WTC11 (cell line): ENCODE measurements at regions not wholly inside any gene's neighbourhood (a gene's known extent, or its start where the extent isn't known, plus 50 kb on each side); places are given as distances from the start of the nearest gene placed in this dataset.

Source experiments
- ATF1 ChIP-seq: sonication (generic); formaldehyde crosslinking; IDR thresholded peaks from 2 replicates; pipeline ENCODE4 v1.8.1; 2023; ENCODE audit warnings: mild to moderate bottlenecking, moderate library complexity, missing genetic modification reagents
- CTCF ChIP-seq: fragments of 200-600 bp; IDR thresholded peaks from 2 replicates; pipeline ENCODE4 v1.8.0; 2022; ENCODE audit warnings: antibody characterized with exemption
- FOXK1 ChIP-seq: sonication (generic); formaldehyde crosslinking; IDR thresholded peaks from 2 replicates; pipeline ENCODE4 v1.8.0; 2022; ENCODE audit warnings: mild to moderate bottlenecking, moderate library complexity, missing genetic modification reagents
- MXD4 ChIP-seq: fragments of 250-450 bp; sonication (Bioruptor Pico); IDR thresholded peaks from 2 replicates; pipeline ENCODE4 v1.8.0; 2021; ENCODE audit warnings: mild to moderate bottlenecking, moderate library complexity, borderline replicate concordance
- SMAD3 ChIP-seq: sonication (generic); formaldehyde crosslinking; IDR thresholded peaks from 2 replicates; pipeline ENCODE4 v1.8.0; 2022; ENCODE audit warnings: missing genetic modification reagents, mild to moderate bottlenecking, borderline replicate concordance
- USF2 ChIP-seq: sonication (generic); formaldehyde crosslinking; IDR thresholded peaks from 2 replicates; pipeline ENCODE4 v1.8.1; 2023; ENCODE audit warnings: mild to moderate bottlenecking, missing genetic modification reagents, moderate library complexity
- ZNF317 ChIP-seq: sonication (generic); formaldehyde crosslinking; IDR thresholded peaks from 2 replicates; pipeline ENCODE4 v1.8.1; 2023; ENCODE audit warnings: low read depth, mild to moderate bottlenecking, moderate library complexity, missing genetic modification reagents, borderline replicate concordance
- ZNF671 ChIP-seq: fragments of 250-450 bp; sonication (Bioruptor Pico); IDR thresholded peaks from 2 replicates; pipeline ENCODE4 v1.8.0; 2021; ENCODE audit warnings: mild to moderate bottlenecking
- TF ChIP-seq, protein P1 (sequence below): sonication (generic); formaldehyde crosslinking; IDR thresholded peaks from 2 replicates; pipeline ENCODE4 v1.8.1; 2023; ENCODE audit warnings: mild to moderate bottlenecking, moderate library complexity, missing genetic modification reagents
- TF ChIP-seq, protein P2 (sequence below): sonication (generic); formaldehyde crosslinking; IDR thresholded peaks from 2 replicates; pipeline ENCODE4 v1.8.0; 2023; ENCODE audit warnings: mild to moderate bottlenecking, missing genetic modification reagents

DNA sequence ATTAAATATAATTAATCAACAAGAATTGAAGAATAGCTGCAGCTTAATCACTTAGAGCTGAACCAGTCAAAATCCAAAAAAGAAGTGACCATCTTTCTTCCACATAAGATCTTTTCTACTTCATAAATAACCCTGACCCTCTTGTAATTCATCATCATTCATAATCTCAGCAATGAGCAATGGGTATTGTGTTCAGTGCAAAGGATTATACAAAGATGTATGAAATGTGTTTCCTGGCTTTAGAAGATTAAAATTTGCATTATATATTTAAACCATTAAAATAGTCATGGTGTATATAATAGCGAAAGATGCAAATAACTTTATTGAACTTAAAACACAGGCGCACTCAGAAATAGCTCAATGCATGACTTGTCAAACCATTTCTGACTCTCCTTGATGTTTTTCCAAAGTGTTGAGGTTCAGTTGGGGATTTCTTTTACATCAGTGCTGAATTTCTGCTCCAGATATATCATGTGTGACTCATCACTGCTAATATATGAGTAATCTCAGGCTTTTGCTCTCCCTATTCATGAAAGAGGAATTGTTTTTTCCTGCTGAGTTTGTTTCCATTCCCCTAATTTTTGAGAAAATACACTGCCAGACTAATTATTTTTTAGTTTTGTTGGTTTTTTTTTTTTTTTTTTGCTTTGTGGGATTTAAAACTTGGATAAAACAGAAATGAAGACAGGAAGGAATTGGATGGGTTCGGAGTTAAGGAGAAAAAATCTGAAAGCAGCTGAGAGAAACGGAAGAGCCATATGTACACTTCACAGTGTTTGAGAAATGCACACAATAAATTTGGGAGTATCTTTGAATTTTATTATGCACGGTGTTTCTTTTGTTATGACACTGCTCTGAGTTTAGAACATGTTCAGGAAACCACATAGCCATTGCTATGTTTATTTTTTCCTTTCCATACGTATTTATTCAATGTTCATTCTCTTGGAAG is 290.1 kb upstream of the PCDH7 start:
- no peak for TF ChIP-seq ZNF317 (CRISPR knock-in tag)
- TF ChIP-seq CTCF: no peak
- TF ChIP-seq ATF1 (CRISPR knock-in tag): no peak
- TF ChIP-seq ZNF671: no peak
- TF ChIP-seq, protein P1, sequence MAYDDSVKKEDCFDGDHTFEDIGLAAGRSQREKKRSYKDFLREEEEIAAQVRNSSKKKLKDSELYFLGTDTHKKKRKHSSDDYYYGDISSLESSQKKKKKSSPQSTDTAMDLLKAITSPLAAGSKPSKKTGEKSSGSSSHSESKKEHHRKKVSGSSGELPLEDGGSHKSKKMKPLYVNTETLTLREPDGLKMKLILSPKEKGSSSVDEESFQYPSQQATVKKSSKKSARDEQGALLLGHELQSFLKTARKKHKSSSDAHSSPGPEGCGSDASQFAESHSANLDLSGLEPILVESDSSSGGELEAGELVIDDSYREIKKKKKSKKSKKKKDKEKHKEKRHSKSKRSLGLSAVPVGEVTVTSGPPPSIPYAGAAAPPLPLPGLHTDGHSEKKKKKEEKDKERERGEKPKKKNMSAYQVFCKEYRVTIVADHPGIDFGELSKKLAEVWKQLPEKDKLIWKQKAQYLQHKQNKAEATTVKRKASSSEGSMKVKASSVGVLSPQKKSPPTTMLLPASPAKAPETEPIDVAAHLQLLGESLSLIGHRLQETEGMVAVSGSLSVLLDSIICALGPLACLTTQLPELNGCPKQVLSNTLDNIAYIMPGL (CRISPR knock-in tag): no peak
- no peak for TF ChIP-seq FOXK1 (CRISPR knock-in tag)
- no peak for TF ChIP-seq MXD4 (CRISPR knock-in tag)
- no peak for TF ChIP-seq USF2 (CRISPR knock-in tag)
- TF ChIP-seq, protein P2, sequence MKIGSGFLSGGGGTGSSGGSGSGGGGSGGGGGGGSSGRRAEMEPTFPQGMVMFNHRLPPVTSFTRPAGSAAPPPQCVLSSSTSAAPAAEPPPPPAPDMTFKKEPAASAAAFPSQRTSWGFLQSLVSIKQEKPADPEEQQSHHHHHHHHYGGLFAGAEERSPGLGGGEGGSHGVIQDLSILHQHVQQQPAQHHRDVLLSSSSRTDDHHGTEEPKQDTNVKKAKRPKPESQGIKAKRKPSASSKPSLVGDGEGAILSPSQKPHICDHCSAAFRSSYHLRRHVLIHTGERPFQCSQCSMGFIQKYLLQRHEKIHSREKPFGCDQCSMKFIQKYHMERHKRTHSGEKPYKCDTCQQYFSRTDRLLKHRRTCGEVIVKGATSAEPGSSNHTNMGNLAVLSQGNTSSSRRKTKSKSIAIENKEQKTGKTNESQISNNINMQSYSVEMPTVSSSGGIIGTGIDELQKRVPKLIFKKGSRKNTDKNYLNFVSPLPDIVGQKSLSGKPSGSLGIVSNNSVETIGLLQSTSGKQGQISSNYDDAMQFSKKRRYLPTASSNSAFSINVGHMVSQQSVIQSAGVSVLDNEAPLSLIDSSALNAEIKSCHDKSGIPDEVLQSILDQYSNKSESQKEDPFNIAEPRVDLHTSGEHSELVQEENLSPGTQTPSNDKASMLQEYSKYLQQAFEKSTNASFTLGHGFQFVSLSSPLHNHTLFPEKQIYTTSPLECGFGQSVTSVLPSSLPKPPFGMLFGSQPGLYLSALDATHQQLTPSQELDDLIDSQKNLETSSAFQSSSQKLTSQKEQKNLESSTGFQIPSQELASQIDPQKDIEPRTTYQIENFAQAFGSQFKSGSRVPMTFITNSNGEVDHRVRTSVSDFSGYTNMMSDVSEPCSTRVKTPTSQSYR (CRISPR knock-in tag): no peak
- TF ChIP-seq SMAD3 (CRISPR knock-in tag): no peak
